ENCODE measurements at regions not wholly inside any gene's neighbourhood (a gene's known extent, or its start where the extent isn't known, plus 50 kb on each side); places are given as distances from the start of the nearest gene placed in this dataset.

GRCh38 chr11:28879869-28880268 is 771.7 kb downstream of the METTL15 start:
- no peak for DNase-seq (ENCODE audit: low read depth)

GRCh38 chr11:28878025-28878424 is 769.8 kb downstream of the METTL15 start:
- DNase-seq (ENCODE audit: low read depth) = no peak

- no peak for DNase-seq (ENCODE audit: low read depth)
Measured at GRCh38 chr11:28877340-28877739, 769.2 kb downstream of the METTL15 start.

GRCh38 chr11:28874706-28875105 is 766.5 kb downstream of the METTL15 start:
- peak; percentile 41 for DNase-seq (ENCODE audit: low read depth)

GRCh38 chr11:28871090-28871489 is 762.9 kb downstream of the METTL15 start:
- DNase-seq (ENCODE audit: low read depth) = no peak

GRCh38 chr11:28863422-28863821 is 755.2 kb downstream of the METTL15 start:
- DNase-seq (ENCODE audit: low read depth) = no peak

GRCh38 chr11:28860893-28861292 is 752.7 kb downstream of the METTL15 start:
- DNase-seq (ENCODE audit: low read depth) = no peak

GRCh38 chr11:28858076-28858475 is 749.9 kb downstream of the METTL15 start:
- DNase-seq (ENCODE audit: low read depth) = no peak

GRCh38 chr11:28849053-28849452 is 740.9 kb downstream of the METTL15 start:
- DNase-seq (ENCODE audit: low read depth) = no peak

GRCh38 chr11:28842716-28843115 is 734.5 kb downstream of the METTL15 start:
- DNase-seq (ENCODE audit: low read depth) = no peak

GRCh38 chr11:28838741-28839140 is 730.6 kb downstream of the METTL15 start:
- DNase-seq (ENCODE audit: low read depth) = no peak

GRCh38 chr11:28837599-28837998 is 729.4 kb downstream of the METTL15 start:
- DNase-seq (ENCODE audit: low read depth) = no peak

GRCh38 chr11:28836285-28837081 is 728.3 kb downstream of the METTL15 start:
- DNase-seq (ENCODE audit: low read depth) = peak; percentile 96

GRCh38 chr11:28835790-28836189 is 727.6 kb downstream of the METTL15 start:
- no peak for DNase-seq (ENCODE audit: low read depth)

- no peak for DNase-seq (ENCODE audit: low read depth)
Measured at GRCh38 chr11:28835317-28835716, 727.1 kb downstream of the METTL15 start.

GRCh38 chr11:28834877-28835276 is 726.7 kb downstream of the METTL15 start:
- peak; percentile 86 for DNase-seq (ENCODE audit: low read depth)

- peak; percentile 97 for DNase-seq (ENCODE audit: low read depth)
Measured at GRCh38 chr11:28833670-28834069, 725.5 kb downstream of the METTL15 start.

- no peak for DNase-seq (ENCODE audit: low read depth)
Measured at GRCh38 chr11:28833169-28833568, 725.0 kb downstream of the METTL15 start.

- DNase-seq (ENCODE audit: low read depth) = no peak
Measured at GRCh38 chr11:28826807-28827206, 718.6 kb downstream of the METTL15 start.

- no peak for DNase-seq (ENCODE audit: low read depth)
Measured at GRCh38 chr11:28822576-28822975, 714.4 kb downstream of the METTL15 start.

- DNase-seq (ENCODE audit: low read depth) = no peak
Measured at GRCh38 chr11:28820296-28820989, 712.3 kb downstream of the METTL15 start.

GRCh38 chr11:28819741-28820140 is 711.6 kb downstream of the METTL15 start:
- DNase-seq (ENCODE audit: low read depth) = no peak

GRCh38 chr11:28815110-28815509 is 706.9 kb downstream of the METTL15 start:
- no peak for DNase-seq (ENCODE audit: low read depth)

GRCh38 chr11:28808771-28809170 is 700.6 kb downstream of the METTL15 start:
- no peak for DNase-seq (ENCODE audit: low read depth)

All from HS-5 (cell line).